ENCODE measurements at regions not wholly inside any gene's neighbourhood (a gene's known extent, or its start where the extent isn't known, plus 50 kb on each side); places are given as distances from the start of the nearest gene placed in this dataset.

- no peak for DNase-seq (ENCODE audit: low spot score)
- H3K9ac ChIP-seq (ENCODE audit: low read depth, low read length, poor library complexity): no peak overlapping the region
Measured at GRCh38 chr13:69264362-69265334, 843.0 kb upstream of the ATXN8OS start.

GRCh38 chr13:69243366-69243765, 864.3 kb upstream of the ATXN8OS start:
- no peak overlapping the region for H3K4me2 ChIP-seq (ENCODE audit: insufficient read depth, low read length, poor library complexity, severe bottlenecking)
- no peak for DNase-seq (ENCODE audit: low spot score)
- WGBS, 2 donors (ENCODE audit: extremely low coverage in 2 of 2, insufficient read length in 2 of 2, insufficient replicate concordance in 1 of 2): no CpG with 5 or more reads among the region's 1 CpG

More at GRCh38 chr13:69264362-69265334, 843.0 kb upstream of the ATXN8OS start:
- Histone ChIP-seq H3K14ac (ENCODE audit: low read length) (no peak overlapping the region), H3K27ac (replicated peaks; ENCODE audit: low read length) (no peak overlapping the region), H3K9me3 (replicated peaks in 1 of 2; ENCODE audit: control insufficient read depth in 2 of 2, insufficient read depth in 1 of 2, low read depth in 1 of 2, low read length in 2 of 2) (no peaks in the 10 kb centered on the region), H3K4me3 (ENCODE audit: low read length in 2 of 2) (no peak overlapping the region), H3K4me2 (ENCODE audit: insufficient read depth, low read length, poor library complexity, severe bottlenecking) (no peak overlapping the region), H2BK5ac (ENCODE audit: low read length) (no peak overlapping the region), H4K8ac (ENCODE audit: low read depth, low read length) (no peak overlapping the region), H2BK15ac (ENCODE audit: low read length) (no peak overlapping the region), H2AK5ac (ENCODE audit: low read depth, low read length) (no peak overlapping the region), H3K4me1 (ENCODE audit: control insufficient read depth in 2 of 2, insufficient read depth in 1 of 2, low read depth in 1 of 2, low read length in 2 of 2) (no peaks in the 10 kb centered on the region), H3K23ac (ENCODE audit: low read depth, low read length, poor library complexity) (no peak overlapping the region), H3K4ac (ENCODE audit: low read length) (no peak overlapping the region), H3K36me3 (replicated peaks in 1 of 2; ENCODE audit: control insufficient read depth in 2 of 2, insufficient read depth in 2 of 2, low read length in 2 of 2) (no peaks in the 10 kb centered on the region), H3K79me1 (ENCODE audit: low read depth, low read length) (no peaks in the 10 kb centered on the region), H2BK120ac (ENCODE audit: low read depth, low read length) (no peak overlapping the region), H2AFZ (ENCODE audit: low read length) (peak overlapping the region; percentile 17), H4K91ac (ENCODE audit: low read depth, low read length, poor library complexity) (no peak overlapping the region), H2BK12ac (ENCODE audit: low read length) (no peak overlapping the region), H3K18ac (ENCODE audit: low read length) (no peak overlapping the region), H3K27me3 (ENCODE audit: control insufficient read depth in 3 of 3, insufficient read depth in 3 of 3, low read depth in 1 of 3, low read length in 3 of 3) (no peaks in the 10 kb centered on the region)
- WGBS, 2 donors (ENCODE audit: extremely low coverage in 2 of 2, insufficient read length in 2 of 2, insufficient replicate concordance in 1 of 2): no CpG with 5 or more reads among the region's 5 CpGs

GRCh38 chr13:69234171-69234570, 873.5 kb upstream of the ATXN8OS start:
- no peak overlapping the region for H4K91ac ChIP-seq (ENCODE audit: low read depth, low read length, poor library complexity)
- no peak overlapping the region for H3K9ac ChIP-seq (ENCODE audit: low read depth, low read length, poor library complexity)
- no peak overlapping the region for H4K8ac ChIP-seq (ENCODE audit: low read depth, low read length)
- H3K4me3 ChIP-seq (ENCODE audit: low read length in 2 of 2): no peak overlapping the region
- peak overlapping the region; percentile 59 for H2AFZ ChIP-seq (ENCODE audit: low read length)
- no peak overlapping the region for H3K18ac ChIP-seq (ENCODE audit: low read length)
- no peak overlapping the region for H2AK5ac ChIP-seq (ENCODE audit: low read depth, low read length)
- no peak overlapping the region for H3K27ac ChIP-seq (replicated peaks; ENCODE audit: low read length)
- no peak overlapping the region for H3K14ac ChIP-seq (ENCODE audit: low read length)
- H3K27me3 ChIP-seq (ENCODE audit: control insufficient read depth in 3 of 3, insufficient read depth in 3 of 3, low read depth in 1 of 3, low read length in 3 of 3): no peaks in the 10 kb centered on the region
- H2BK5ac ChIP-seq (ENCODE audit: low read length): no peak overlapping the region
- H3K9me3 ChIP-seq (replicated peaks in 1 of 2; ENCODE audit: control insufficient read depth in 2 of 2, insufficient read depth in 1 of 2, low read depth in 1 of 2, low read length in 2 of 2): peaks cover 0 to 5% of the 10 kb centered on the region in 2 donors
- DNase-seq (ENCODE audit: low spot score): no peak
- no peak overlapping the region for H2BK120ac ChIP-seq (ENCODE audit: low read depth, low read length)
- H3K23ac ChIP-seq (ENCODE audit: low read depth, low read length, poor library complexity): no peak overlapping the region
- no peak overlapping the region for H3K4me2 ChIP-seq (ENCODE audit: insufficient read depth, low read length, poor library complexity, severe bottlenecking)
- H2BK12ac ChIP-seq (ENCODE audit: low read length): no peak overlapping the region
- H2BK15ac ChIP-seq (ENCODE audit: low read length): no peak overlapping the region
- H3K4me1 ChIP-seq (ENCODE audit: control insufficient read depth in 2 of 2, insufficient read depth in 1 of 2, low read depth in 1 of 2, low read length in 2 of 2): peaks cover 0 to 4% of the 10 kb centered on the region in 2 donors
- no peaks in the 10 kb centered on the region for H3K36me3 ChIP-seq (replicated peaks in 1 of 2; ENCODE audit: control insufficient read depth in 2 of 2, insufficient read depth in 2 of 2, low read length in 2 of 2)
- no peak overlapping the region for H3K4ac ChIP-seq (ENCODE audit: low read length)
- H3K79me1 ChIP-seq (ENCODE audit: low read depth, low read length): no peaks in the 10 kb centered on the region

More at GRCh38 chr13:69243366-69243765, 864.3 kb upstream of the ATXN8OS start:
- Histone ChIP-seq H3K27me3 (ENCODE audit: control insufficient read depth in 3 of 3, insufficient read depth in 3 of 3, low read depth in 1 of 3, low read length in 3 of 3) (no peaks in the 10 kb centered on the region), H3K14ac (ENCODE audit: low read length) (no peak overlapping the region), H2BK12ac (ENCODE audit: low read length) (no peak overlapping the region), H2BK120ac (ENCODE audit: low read depth, low read length) (no peak overlapping the region), H4K91ac (ENCODE audit: low read depth, low read length, poor library complexity) (no peak overlapping the region), H3K23ac (ENCODE audit: low read depth, low read length, poor library complexity) (no peak overlapping the region), H2BK15ac (ENCODE audit: low read length) (no peak overlapping the region), H2AFZ (ENCODE audit: low read length) (peak overlapping the region; percentile 14), H3K4me3 (ENCODE audit: low read length in 2 of 2) (no peak overlapping the region), H3K18ac (ENCODE audit: low read length) (no peak overlapping the region), H3K4ac (ENCODE audit: low read length) (no peak overlapping the region), H2BK5ac (ENCODE audit: low read length) (no peak overlapping the region), H3K79me1 (ENCODE audit: low read depth, low read length) (no peaks in the 10 kb centered on the region), H3K9ac (ENCODE audit: low read depth, low read length, poor library complexity) (no peak overlapping the region), H3K27ac (replicated peaks; ENCODE audit: low read length) (no peak overlapping the region), H3K36me3 (replicated peaks in 1 of 2; ENCODE audit: control insufficient read depth in 2 of 2, insufficient read depth in 2 of 2, low read length in 2 of 2) (no peaks in the 10 kb centered on the region), H3K9me3 (replicated peaks in 1 of 2; ENCODE audit: control insufficient read depth in 2 of 2, insufficient read depth in 1 of 2, low read depth in 1 of 2, low read length in 2 of 2) (no peaks in the 10 kb centered on the region), H3K4me1 (ENCODE audit: control insufficient read depth in 2 of 2, insufficient read depth in 1 of 2, low read depth in 1 of 2, low read length in 2 of 2) (no peaks in the 10 kb centered on the region), H2AK5ac (ENCODE audit: low read depth, low read length) (no peak overlapping the region), H4K8ac (ENCODE audit: low read depth, low read length) (no peak overlapping the region)

- H2BK15ac ChIP-seq (ENCODE audit: low read length): no peak overlapping the region
- H3K4me3 ChIP-seq (ENCODE audit: low read length in 2 of 2): no peak overlapping the region
- no peak overlapping the region for H4K8ac ChIP-seq (ENCODE audit: low read depth, low read length)
- WGBS, 2 donors (ENCODE audit: extremely low coverage in 2 of 2, insufficient read length in 2 of 2, insufficient replicate concordance in 1 of 2): no CpG with 5 or more reads among the region's 2 CpGs
- no peaks in the 10 kb centered on the region for H3K36me3 ChIP-seq (replicated peaks in 1 of 2; ENCODE audit: control insufficient read depth in 2 of 2, insufficient read depth in 2 of 2, low read length in 2 of 2)
- no peaks in the 10 kb centered on the region for H3K4me1 ChIP-seq (ENCODE audit: control insufficient read depth in 2 of 2, insufficient read depth in 1 of 2, low read depth in 1 of 2, low read length in 2 of 2)
- H2BK12ac ChIP-seq (ENCODE audit: low read length): no peak overlapping the region
- no peak overlapping the region for H3K23ac ChIP-seq (ENCODE audit: low read depth, low read length, poor library complexity)
- H3K79me1 ChIP-seq (ENCODE audit: low read depth, low read length): no peaks in the 10 kb centered on the region
- H4K91ac ChIP-seq (ENCODE audit: low read depth, low read length, poor library complexity): no peak overlapping the region
- no peak overlapping the region for H3K14ac ChIP-seq (ENCODE audit: low read length)
- no peak overlapping the region for H2BK120ac ChIP-seq (ENCODE audit: low read depth, low read length)
- no peak overlapping the region for H2AFZ ChIP-seq (ENCODE audit: low read length)
- no peak overlapping the region for H3K4ac ChIP-seq (ENCODE audit: low read length)
- H3K27me3 ChIP-seq (ENCODE audit: control insufficient read depth in 3 of 3, insufficient read depth in 3 of 3, low read depth in 1 of 3, low read length in 3 of 3): no peaks in the 10 kb centered on the region
- H3K9me3 ChIP-seq (replicated peaks in 1 of 2; ENCODE audit: control insufficient read depth in 2 of 2, insufficient read depth in 1 of 2, low read depth in 1 of 2, low read length in 2 of 2): no peaks in the 10 kb centered on the region
- H3K4me2 ChIP-seq (ENCODE audit: insufficient read depth, low read length, poor library complexity, severe bottlenecking): no peak overlapping the region
- H2AK5ac ChIP-seq (ENCODE audit: low read depth, low read length): no peak overlapping the region
- H3K27ac ChIP-seq (replicated peaks; ENCODE audit: low read length): no peak overlapping the region
- no peak overlapping the region for H3K9ac ChIP-seq (ENCODE audit: low read depth, low read length, poor library complexity)
- no peak for DNase-seq (ENCODE audit: low spot score)
- no peak overlapping the region for H3K18ac ChIP-seq (ENCODE audit: low read length)
- H2BK5ac ChIP-seq (ENCODE audit: low read length): no peak overlapping the region
Measured at GRCh38 chr13:69226427-69226826, 881.2 kb upstream of the ATXN8OS start.
